ENCODE measurements at regions not wholly inside any gene's neighbourhood (a gene's known extent, or its start where the extent isn't known, plus 50 kb on each side); places are given as distances from the start of the nearest gene placed in this dataset.

DNA sequence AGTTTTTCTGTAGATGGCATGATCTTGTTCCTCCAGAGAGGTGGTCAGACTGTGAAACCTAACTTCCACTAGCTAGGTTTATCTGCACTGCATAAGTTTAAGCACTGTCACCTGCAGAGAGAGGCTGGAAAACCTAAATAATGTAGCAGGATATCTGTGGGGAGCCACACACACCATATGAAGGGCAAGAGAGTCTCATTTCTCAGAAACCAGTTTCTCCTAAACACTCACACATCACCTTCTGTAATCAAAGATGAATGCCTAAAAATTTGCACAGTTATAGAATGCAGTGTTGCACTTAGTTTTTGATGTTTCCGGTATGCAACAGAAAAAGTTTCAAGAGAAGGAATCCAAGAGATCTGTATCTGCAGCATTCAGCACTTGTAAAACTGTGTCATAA, 654.6 kb downstream of the ADGRL2 start:
- TF ChIP-seq SIN3A (IDR thresholded peaks at IDR 0.05; ENCODE audit: borderline replicate concordance, insufficient read depth, low read length) (no peak), TAF1 (IDR thresholded peaks at IDR 0.05; ENCODE audit: borderline replicate concordance, insufficient read depth, low read length) (no peak), POLR2AphosphoS5 (IDR thresholded peaks at IDR 0.05; ENCODE audit: low read depth, low read length) (no peak), FOXP2 (optimal IDR thresholded peaks at IDR 0.05; ENCODE audit: borderline replicate concordance, extremely low read depth, extremely low read length, insufficient read depth) (no peak)
- TF ChIP-seq, protein P1, sequence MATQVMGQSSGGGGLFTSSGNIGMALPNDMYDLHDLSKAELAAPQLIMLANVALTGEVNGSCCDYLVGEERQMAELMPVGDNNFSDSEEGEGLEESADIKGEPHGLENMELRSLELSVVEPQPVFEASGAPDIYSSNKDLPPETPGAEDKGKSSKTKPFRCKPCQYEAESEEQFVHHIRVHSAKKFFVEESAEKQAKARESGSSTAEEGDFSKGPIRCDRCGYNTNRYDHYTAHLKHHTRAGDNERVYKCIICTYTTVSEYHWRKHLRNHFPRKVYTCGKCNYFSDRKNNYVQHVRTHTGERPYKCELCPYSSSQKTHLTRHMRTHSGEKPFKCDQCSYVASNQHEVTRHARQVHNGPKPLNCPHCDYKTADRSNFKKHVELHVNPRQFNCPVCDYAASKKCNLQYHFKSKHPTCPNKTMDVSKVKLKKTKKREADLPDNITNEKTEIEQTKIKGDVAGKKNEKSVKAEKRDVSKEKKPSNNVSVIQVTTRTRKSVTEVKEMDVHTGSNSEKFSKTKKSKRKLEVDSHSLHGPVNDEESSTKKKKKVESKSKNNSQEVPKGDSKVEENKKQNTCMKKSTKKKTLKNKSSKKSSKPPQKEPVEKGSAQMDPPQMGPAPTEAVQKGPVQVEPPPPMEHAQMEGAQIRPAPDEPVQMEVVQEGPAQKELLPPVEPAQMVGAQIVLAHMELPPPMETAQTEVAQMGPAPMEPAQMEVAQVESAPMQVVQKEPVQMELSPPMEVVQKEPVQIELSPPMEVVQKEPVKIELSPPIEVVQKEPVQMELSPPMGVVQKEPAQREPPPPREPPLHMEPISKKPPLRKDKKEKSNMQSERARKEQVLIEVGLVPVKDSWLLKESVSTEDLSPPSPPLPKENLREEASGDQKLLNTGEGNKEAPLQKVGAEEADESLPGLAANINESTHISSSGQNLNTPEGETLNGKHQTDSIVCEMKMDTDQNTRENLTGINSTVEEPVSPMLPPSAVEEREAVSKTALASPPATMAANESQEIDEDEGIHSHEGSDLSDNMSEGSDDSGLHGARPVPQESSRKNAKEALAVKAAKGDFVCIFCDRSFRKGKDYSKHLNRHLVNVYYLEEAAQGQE (IDR thresholded peaks at IDR 0.05; ENCODE audit: insufficient read depth in 1 of 2, low read depth in 2 of 2, low read length in 2 of 2): no peak

DNA sequence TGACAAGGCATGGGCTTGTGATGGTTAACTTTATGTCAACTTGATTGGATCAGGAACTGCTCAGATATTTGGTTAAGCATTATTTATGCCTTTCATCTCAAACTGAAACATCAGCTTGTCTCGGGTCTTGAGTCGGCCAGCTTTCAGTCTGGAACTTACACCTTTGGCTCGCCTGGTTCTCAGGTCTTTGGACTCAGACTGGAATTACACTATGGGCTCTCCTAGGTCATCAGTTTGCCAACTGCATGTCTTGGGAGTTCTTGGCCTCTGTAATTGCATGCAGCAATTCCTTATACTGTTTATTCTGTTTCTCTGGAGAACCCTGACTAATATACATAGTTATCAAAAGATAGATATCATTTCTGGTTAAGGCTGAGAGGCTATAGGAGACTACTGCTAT, 653.7 kb downstream of the ADGRL2 start:
- TF ChIP-seq FOXP2 (optimal IDR thresholded peaks at IDR 0.05; ENCODE audit: borderline replicate concordance, extremely low read depth, extremely low read length, insufficient read depth) (no peak), TAF1 (IDR thresholded peaks at IDR 0.05; ENCODE audit: borderline replicate concordance, insufficient read depth, low read length) (no peak), SIN3A (IDR thresholded peaks at IDR 0.05; ENCODE audit: borderline replicate concordance, insufficient read depth, low read length) (no peak), POLR2AphosphoS5 (IDR thresholded peaks at IDR 0.05; ENCODE audit: low read depth, low read length) (no peak)
- TF ChIP-seq, protein P1 (IDR thresholded peaks at IDR 0.05; ENCODE audit: insufficient read depth in 1 of 2, low read depth in 2 of 2, low read length in 2 of 2): no peak

DNA sequence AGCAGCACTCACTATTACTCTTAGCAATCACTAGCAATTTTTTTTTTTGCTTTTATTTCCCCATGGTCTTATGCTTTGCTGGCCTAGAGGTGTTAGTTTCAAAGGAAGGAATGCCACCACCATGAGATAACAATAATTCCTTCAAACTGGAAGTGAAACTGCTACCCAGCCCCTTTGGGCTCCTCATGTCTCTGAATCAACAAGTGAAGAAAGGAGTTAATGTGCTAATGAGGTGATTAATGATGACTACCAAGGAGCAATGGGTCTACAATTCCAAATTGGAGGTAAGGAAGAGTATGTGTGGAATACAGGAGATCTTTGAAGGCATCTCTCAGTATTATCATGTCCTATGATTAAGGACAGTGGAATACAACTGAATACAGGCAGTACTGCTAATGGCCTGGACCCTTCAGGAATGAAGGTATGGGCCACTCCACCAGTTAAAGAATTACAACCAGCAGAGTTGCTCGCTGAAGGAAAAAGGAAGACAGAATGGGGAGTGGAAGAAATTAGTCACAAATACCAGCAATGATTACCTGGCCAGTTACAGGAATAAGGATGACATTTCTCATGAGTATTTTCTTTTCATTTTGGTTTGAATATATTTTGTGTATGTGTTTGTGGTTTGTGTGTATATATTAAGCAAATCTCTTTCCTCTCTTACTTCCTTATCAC, 652.9 kb downstream of the ADGRL2 start:
- TF ChIP-seq, protein P1 (IDR thresholded peaks at IDR 0.05; ENCODE audit: insufficient read depth in 1 of 2, low read depth in 2 of 2, low read length in 2 of 2): no peak
- TF ChIP-seq FOXP2 (optimal IDR thresholded peaks at IDR 0.05; ENCODE audit: borderline replicate concordance, extremely low read depth, extremely low read length, insufficient read depth) (no peak), POLR2AphosphoS5 (IDR thresholded peaks at IDR 0.05; ENCODE audit: low read depth, low read length) (no peak), TAF1 (IDR thresholded peaks at IDR 0.05; ENCODE audit: borderline replicate concordance, insufficient read depth, low read length) (no peak), SIN3A (IDR thresholded peaks at IDR 0.05; ENCODE audit: borderline replicate concordance, insufficient read depth, low read length) (no peak)

DNA sequence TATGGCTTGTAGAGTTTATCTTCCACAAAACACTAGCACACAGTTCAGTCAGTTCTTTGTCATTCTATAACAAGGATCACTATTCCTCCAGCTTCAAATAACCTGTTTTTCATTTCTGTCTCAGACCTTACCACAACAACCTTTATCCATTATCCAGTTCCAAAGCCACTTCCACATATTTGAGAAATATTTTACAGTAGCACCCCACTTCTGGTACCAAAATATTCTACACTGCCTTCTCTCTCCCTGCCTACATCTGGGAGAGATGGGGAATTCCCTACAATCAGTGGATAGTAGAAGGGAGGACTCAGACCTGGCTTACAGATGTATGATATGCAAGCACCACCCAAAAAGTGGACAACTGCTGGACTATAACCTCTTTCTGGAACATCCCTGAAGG, 651.4 kb downstream of the ADGRL2 start:
- TF ChIP-seq TAF1 (IDR thresholded peaks at IDR 0.05; ENCODE audit: borderline replicate concordance, insufficient read depth, low read length): no peak
- no peak for TF ChIP-seq SIN3A (IDR thresholded peaks at IDR 0.05; ENCODE audit: borderline replicate concordance, insufficient read depth, low read length)
- TF ChIP-seq POLR2AphosphoS5 (IDR thresholded peaks at IDR 0.05; ENCODE audit: low read depth, low read length): no peak
- TF ChIP-seq, protein P1 (IDR thresholded peaks at IDR 0.05; ENCODE audit: insufficient read depth in 1 of 2, low read depth in 2 of 2, low read length in 2 of 2): no peak
- no peak for TF ChIP-seq FOXP2 (optimal IDR thresholded peaks at IDR 0.05; ENCODE audit: borderline replicate concordance, extremely low read depth, extremely low read length, insufficient read depth)
